HL-60/S4 treated with phorbol 12-myristate 13-acetate at 8.2 ng/mL for 4 days and 3 days (cell line): ENCODE measurements at regions not wholly inside any gene's neighbourhood (a gene's known extent, or its start where the extent isn't known, plus 50 kb on each side); places are given as distances from the start of the nearest gene placed in this dataset.
"Not testable (repeated sequence)": the region's sequence is repeated elsewhere in the genome, so short reads cannot be mapped to it uniquely, and the experiment has no call there.

Experiments used
- in situ Hi-C: fragments of 300-500 bp; cut with MboI; formaldehyde crosslinking; loops from 2 replicates; pipeline ENCODE4 v1.15.0; 2022; ENCODE audit warnings: low sequenced_read_pairs

- in situ Hi-C loops: no loop called here
These were observed 1367.4 kb upstream of the ACVR2A start for GRCh38 chr2:146477383-146477782.

- in situ Hi-C loops: no loop called here
These were observed 1376.3 kb upstream of the ACVR2A start for GRCh38 chr2:146468578-146468977.

GRCh38 chr2:146467425-146467824 is 1377.4 kb upstream of the ACVR2A start:
- in situ Hi-C loops: no loop called here

- in situ Hi-C loops: no loop called here
These were observed 1379.4 kb upstream of the ACVR2A start for GRCh38 chr2:146465460-146465859.

GRCh38 chr2:146461068-146461467 is 1383.8 kb upstream of the ACVR2A start:
- in situ Hi-C loops: no loop called here

DNA sequence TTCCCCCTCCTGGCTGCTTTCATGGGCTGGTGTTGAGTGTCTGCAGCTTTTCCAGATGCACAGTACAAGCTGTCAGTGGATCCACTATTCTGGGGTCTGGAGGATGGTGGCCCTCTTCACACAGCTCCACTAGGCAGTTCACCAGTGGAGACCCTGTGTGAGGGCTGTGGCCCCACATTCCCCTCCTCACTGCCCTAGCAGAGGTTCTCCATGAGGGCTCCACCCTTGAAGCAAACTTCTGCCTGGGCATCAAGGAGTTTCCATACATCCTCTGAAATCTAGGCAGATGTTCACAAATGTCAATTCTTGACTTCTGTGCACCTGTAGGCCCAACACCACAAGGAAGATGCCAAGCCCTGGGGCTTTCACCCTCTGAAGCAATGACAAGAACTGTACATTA is 1386.2 kb upstream of the ACVR2A start:
- in situ Hi-C loops: no loop called here

GRCh38 chr2:146457221-146457620 is 1387.6 kb upstream of the ACVR2A start:
- in situ Hi-C loops: no loop called here

DNA sequence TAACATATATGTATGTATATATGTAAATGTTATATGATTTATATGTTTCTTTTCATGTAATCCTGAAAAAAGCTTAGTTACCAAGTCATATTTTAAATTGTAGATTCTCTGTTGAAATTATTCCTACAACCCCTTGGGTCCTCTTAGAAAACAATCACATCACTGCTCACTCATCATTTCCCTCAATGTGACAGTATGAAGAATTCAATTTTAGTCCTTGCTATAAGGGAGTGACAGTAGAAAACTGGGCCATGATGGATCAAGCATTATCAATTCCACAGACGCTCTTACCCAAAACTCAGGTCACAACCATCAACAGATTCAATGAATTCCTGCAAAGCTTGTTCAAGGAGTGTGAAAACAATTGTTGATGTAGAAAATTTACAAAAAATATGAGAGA is 1389.5 kb upstream of the ACVR2A start:
- in situ Hi-C loops: no loop called here

DNA sequence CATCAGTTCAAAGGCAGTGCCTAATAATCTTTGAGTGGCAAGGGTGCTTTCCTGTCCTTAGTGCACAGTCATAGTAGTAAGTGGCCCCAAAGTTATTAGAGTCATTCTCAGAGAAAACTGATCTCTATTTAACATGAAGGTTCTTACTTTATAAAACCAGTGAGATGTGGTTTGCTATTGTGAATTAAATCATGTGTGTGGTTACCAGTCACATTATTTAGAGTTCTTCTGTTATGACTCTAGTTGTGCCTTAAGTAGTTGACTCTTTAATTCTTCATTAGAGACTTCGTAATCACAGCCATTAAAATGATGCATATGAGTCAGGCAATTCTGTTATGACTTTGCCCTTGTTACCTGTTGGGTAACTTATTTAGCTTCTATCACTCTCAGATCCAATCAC is 1392.9 kb upstream of the ACVR2A start:
- in situ Hi-C loops: no loop called here

DNA sequence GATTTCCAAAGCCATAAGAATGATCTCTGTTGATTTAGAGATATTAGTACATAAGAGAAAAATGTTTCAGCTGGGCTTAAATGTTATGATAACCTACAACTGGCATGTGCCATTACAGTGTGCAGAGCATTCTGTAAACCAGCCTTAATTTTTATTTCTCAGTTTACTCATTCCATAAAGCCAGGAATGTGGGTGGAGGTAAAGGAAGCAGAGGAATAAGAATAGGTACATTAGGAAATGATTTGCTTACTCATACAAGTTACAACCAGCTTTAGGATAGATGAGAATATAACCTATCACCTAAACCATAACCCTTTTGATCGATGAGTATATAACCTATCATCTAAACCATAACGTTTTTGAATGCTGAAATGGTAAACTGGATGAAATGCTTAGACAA is 1394.7 kb upstream of the ACVR2A start:
- in situ Hi-C loops: no loop called here

- in situ Hi-C loops: no loop called here
These were observed 1399.8 kb upstream of the ACVR2A start for GRCh38 chr2:146444987-146445386.

- in situ Hi-C loops: no loop called here
These were observed 1400.7 kb upstream of the ACVR2A start for GRCh38 chr2:146444085-146444484.

DNA sequence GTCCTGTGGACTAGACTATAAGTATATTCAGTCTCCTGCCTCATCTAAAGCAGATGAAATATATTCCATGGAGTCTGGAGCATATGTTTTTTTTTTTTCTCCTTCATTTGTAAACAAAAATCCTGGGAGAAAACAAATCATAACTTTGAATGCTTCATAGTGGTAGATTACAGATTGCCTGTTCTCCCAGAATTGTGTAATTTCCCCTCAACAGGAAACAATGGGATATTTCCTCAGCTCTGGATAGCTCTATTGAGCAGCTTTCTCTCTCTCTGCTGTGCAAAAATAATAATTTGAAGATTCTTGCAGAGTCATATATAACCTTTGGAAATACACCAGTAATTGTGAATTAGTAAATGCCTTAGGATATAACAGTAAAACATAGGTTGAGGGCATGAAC is 1406.6 kb upstream of the ACVR2A start:
- in situ Hi-C loops: no loop called here

DNA sequence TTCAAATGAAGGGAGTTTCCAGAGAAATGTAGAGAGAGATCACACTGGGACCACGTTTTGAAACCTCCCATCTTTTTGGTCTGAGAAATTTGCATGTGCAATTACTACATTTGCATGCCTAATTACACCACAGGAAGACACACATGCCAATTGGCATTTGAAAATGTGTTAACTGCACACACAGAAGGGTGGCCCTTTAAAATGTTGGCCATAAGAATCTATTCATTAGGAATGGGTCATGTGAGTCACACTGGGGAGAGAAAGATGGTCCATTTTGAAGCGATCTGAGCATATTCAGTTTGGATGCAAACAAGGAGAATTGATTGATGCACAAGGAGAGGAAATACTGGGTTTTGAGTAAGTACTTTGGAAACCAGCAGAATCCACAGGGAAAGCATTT is 1407.1 kb upstream of the ACVR2A start:
- in situ Hi-C loops: no loop called here

DNA sequence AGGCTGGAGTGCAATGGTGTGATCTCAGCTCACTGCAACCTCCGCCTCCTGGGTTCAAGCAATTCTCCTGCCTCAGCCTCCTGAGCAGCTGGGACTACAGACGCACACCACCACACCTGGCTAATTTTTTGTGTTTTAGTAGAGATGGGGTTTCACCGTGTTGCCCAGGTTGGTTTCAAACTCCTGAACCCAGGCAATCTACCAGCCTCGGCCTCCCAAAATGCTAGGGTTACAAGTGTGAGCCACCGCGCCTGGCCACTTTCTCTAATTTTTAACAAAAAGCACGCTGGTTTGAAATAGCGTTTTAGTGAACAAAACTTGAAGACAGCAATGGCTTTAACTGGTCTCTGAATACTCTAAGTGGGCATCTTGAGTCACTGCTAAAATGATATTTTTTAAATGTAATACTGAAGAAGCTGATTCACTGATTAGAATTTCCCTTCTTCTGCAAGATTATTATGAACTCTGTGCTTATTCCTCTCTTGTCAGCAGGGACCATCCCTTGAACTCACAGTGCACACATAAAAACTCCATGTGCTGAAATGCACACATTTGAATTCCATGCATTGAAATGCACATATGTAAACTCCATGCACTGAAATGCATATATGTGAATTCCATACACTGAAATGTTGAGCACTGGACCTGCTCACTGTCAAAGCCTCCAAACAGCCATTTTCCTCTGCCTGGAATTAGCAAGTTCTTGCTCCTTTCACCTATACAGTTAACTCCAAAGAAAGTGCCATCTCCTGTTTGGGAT is 1411.5 kb upstream of the ACVR2A start:
- in situ Hi-C loops: no loop called here

DNA sequence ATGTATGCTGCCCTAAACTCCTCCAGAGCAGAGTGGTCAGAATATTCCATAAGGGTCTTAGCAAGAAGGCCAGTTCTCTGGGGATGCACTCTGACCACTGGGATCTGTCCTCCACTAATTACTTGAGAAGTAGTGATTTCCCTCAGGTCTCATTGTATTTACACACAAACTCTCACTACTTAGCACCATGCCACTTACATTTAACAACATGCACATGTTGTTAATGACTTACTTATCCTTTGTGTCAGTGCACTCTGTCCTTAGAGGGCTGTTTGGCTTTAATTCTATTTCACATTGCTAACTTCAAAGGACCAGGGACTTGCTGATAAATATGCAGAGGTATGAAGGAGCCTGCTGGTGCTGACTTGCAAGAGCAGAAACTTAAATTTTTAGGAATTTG is 1415.5 kb upstream of the ACVR2A start:
- in situ Hi-C loops: no loop called here

DNA sequence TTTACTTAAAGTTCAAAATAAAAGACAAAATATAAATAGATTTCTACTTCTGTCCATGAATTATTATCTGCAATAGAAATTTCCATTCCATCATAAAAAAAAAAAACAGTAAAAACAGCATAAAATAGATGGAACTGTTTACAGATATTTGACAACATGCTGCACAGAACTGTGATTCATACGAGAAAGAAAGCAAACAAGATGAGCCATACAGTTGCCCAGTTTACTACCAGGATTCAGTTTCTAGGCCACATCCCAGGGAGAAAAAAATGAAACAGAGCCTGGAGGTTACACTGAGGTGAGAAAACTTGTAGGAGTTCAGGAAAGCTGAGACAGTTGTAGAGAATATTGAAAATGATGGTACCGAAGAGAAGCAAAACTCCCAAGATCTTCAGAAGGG is 1426.9 kb upstream of the ACVR2A start:
- in situ Hi-C loops: no loop called here

- in situ Hi-C loops: no loop called here
These were observed 1429.5 kb upstream of the ACVR2A start for GRCh38 chr2:146415291-146415690.

DNA sequence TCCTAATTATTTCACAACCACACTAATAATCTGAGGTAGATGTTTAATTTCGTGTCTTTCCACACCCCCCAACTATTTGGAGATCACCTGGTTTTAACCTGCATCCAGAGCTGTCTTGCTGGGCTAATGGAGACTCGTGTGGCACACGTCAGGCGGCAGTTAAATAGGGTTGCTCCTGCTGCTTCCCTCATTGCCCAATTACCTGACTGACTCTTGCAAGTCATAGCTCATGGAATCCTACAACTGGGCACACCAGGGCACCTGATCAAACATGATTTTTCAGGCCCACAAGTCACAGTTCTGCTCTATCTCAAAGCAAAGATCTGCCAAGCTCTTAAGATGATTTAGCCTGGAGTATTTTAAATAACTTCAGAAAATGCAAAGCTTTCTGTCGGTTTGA is 1430.4 kb upstream of the ACVR2A start:
- in situ Hi-C loops: no loop called here

GRCh38 chr2:146413086-146413610 is 1431.7 kb upstream of the ACVR2A start:
- in situ Hi-C loops: no loop called here

- in situ Hi-C loops: no loop called here
These were observed 1432.2 kb upstream of the ACVR2A start for GRCh38 chr2:146412625-146413024.

GRCh38 chr2:146405402-146406309 is 1439.2 kb upstream of the ACVR2A start:
- in situ Hi-C loops: not testable (repeated sequence)
